HEK293 (cell line): ENCODE measurements at regions not wholly inside any gene's neighbourhood (a gene's known extent, or its start where the extent isn't known, plus 50 kb on each side); places are given as distances from the start of the nearest gene placed in this dataset.

ENCODE experiments used
- CTCF ChIA-PET: fragments of 350-600 bp; formaldehyde crosslinking; extraction: SDS; loops from one replicate; lab custom pipeline; 2021; ENCODE audit warnings: antibody characterized with exemption; lab: Yijun Ruan, JAX
- POLR2A ChIA-PET: fragments of 300-600 bp; formaldehyde crosslinking; extraction: SDS; loops from one replicate; lab custom pipeline; 2020; ENCODE audit warnings: antibody characterized with exemption, inconsistent platforms; lab: Yijun Ruan, JAX
- H3K27ac ChIP-seq: fragments of 200-500 bp; sonication (Bioruptor generic); 2 replicates; pipeline ENCODE4 v1.5.1; 2014; ENCODE audit warnings: low read depth, low read length, control low read depth, inconsistent platforms; ENCODE audit errors: extremely low read depth
- H3K36me3 ChIP-seq, 2 experiments: fragments of 200-500 bp in 1 of 2; sonication (Bioruptor generic) in 1 of 2; 1 replicate in 1 of 2; 2 replicates in 1 of 2; pipeline ENCODE4 v1.5.1; 2014 to 2017; ENCODE audit warnings: inconsistent platforms in 2 of 2, low read length in 2 of 2; ENCODE audit not compliant: control insufficient read depth in 2 of 2, insufficient read depth in 1 of 2
- H3K4me1 ChIP-seq: fragments of 200-500 bp; sonication (Bioruptor generic); 2 replicates; pipeline ENCODE4 v1.5.1; 2014; ENCODE audit warnings: mild to moderate bottlenecking, low read length, inconsistent platforms; ENCODE audit not compliant: control insufficient read depth, insufficient read depth
- H3K4me3 ChIP-seq: 2 replicates; pipeline ENCODE4 v1.5.1; 2011; ENCODE audit warnings: low read depth, mild to moderate bottlenecking, control low read depth, low read length, moderate library complexity
- H3K9me3 ChIP-seq: fragments of 200-500 bp; sonication (Bioruptor generic); 2 replicates; pipeline ENCODE4 v1.5.1; 2014; ENCODE audit warnings: low read depth, low read length, inconsistent platforms; ENCODE audit not compliant: control insufficient read depth, insufficient read depth
- BCL11B ChIP-seq: fragments of 450-650 bp; formaldehyde crosslinking; IDR thresholded peaks from 2 replicates; pipeline ENCODE4 v1.5.1; 2016; ENCODE audit warnings: low read depth, missing biosample characterization, missing genetic modification characterization
- GLIS2 ChIP-seq: fragments of 450-650 bp; formaldehyde crosslinking; IDR thresholded peaks from 2 replicates; pipeline ENCODE4 v1.5.1; 2016; ENCODE audit warnings: missing biosample characterization, missing genetic modification characterization
- MYNN ChIP-seq: fragments of 450-650 bp; formaldehyde crosslinking; IDR thresholded peaks from 2 replicates; pipeline ENCODE4 v1.5.1; 2016; ENCODE audit warnings: missing biosample characterization, missing genetic modification characterization, borderline replicate concordance
- OSR2 ChIP-seq: fragments of 450-650 bp; formaldehyde crosslinking; IDR thresholded peaks from 2 replicates; pipeline ENCODE4 v1.5.1; 2016; ENCODE audit warnings: missing biosample characterization, missing genetic modification characterization
- ZNF112 ChIP-seq: fragments of 450-650 bp; formaldehyde crosslinking; IDR thresholded peaks from 2 replicates; pipeline ENCODE4 v1.5.0; 2017; ENCODE audit warnings: missing biosample characterization, missing genetic modification characterization
- ZNF133 ChIP-seq: fragments of 450-650 bp; formaldehyde crosslinking; IDR thresholded peaks from 2 replicates; pipeline ENCODE4 v1.5.1; 2016; ENCODE audit warnings: missing biosample characterization, missing genetic modification characterization
- ZNF138 ChIP-seq: fragments of 450-650 bp; formaldehyde crosslinking; IDR thresholded peaks from 2 replicates; pipeline ENCODE4 v1.5.1; 2016; ENCODE audit warnings: missing biosample characterization, missing genetic modification characterization, borderline replicate concordance
- ZNF223 ChIP-seq: fragments of 450-650 bp; formaldehyde crosslinking; IDR thresholded peaks from 2 replicates; pipeline ENCODE4 v1.5.1; 2016; ENCODE audit warnings: missing biosample characterization, missing genetic modification characterization
- ZNF24 ChIP-seq: fragments of 450-650 bp; formaldehyde crosslinking; IDR thresholded peaks from 2 replicates; pipeline ENCODE4 v1.5.1; 2016; ENCODE audit warnings: missing biosample characterization, missing genetic modification characterization
- ZNF350 ChIP-seq: fragments of 450-650 bp; formaldehyde crosslinking; IDR thresholded peaks from 2 replicates; pipeline ENCODE4 v1.5.0; 2017; ENCODE audit warnings: missing biosample characterization, mild to moderate bottlenecking, missing genetic modification characterization
- ZNF391 ChIP-seq: fragments of 450-650 bp; formaldehyde crosslinking; IDR thresholded peaks from 2 replicates; pipeline ENCODE4 v1.5.1; 2016; ENCODE audit warnings: low read depth, missing biosample characterization, missing genetic modification characterization, borderline replicate concordance
- ZNF394 ChIP-seq: fragments of 450-650 bp; formaldehyde crosslinking; IDR thresholded peaks from 2 replicates; pipeline ENCODE4 v1.5.1; 2016; ENCODE audit warnings: missing biosample characterization, missing genetic modification characterization, mild to moderate bottlenecking, moderate library complexity, borderline replicate concordance
- ZNF558 ChIP-seq: fragments of 450-650 bp; formaldehyde crosslinking; IDR thresholded peaks from 2 replicates; pipeline ENCODE4 v1.5.1; 2016; ENCODE audit warnings: missing biosample characterization, missing genetic modification characterization
- ZNF561 ChIP-seq: fragments of 450-650 bp; IDR thresholded peaks from 2 replicates; pipeline ENCODE4 v1.5.1; 2018; ENCODE audit warnings: missing biosample characterization, missing genetic modification characterization, borderline replicate concordance
- ZNF621 ChIP-seq: fragments of 450-650 bp; formaldehyde crosslinking; IDR thresholded peaks from 2 replicates; pipeline ENCODE4 v1.5.1; 2017; ENCODE audit warnings: missing biosample characterization, missing genetic modification characterization
- ZNF791 ChIP-seq: fragments of 450-650 bp; formaldehyde crosslinking; IDR thresholded peaks from 2 replicates; pipeline ENCODE4 v1.5.1; 2016; ENCODE audit warnings: missing biosample characterization, missing genetic modification characterization
- TF ChIP-seq, protein P1 (sequence below): fragments of 450-650 bp; formaldehyde crosslinking; IDR thresholded peaks from 2 replicates; pipeline ENCODE4 v1.5.1; 2017; ENCODE audit warnings: missing biosample characterization, missing genetic modification characterization
- TF ChIP-seq, protein P2 (sequence below): fragments of 450-650 bp; formaldehyde crosslinking; IDR thresholded peaks from 2 replicates; pipeline ENCODE4 v1.5.1; 2016; ENCODE audit warnings: missing biosample characterization, missing genetic modification characterization
- TF ChIP-seq, protein P3 (sequence below): fragments of 450-650 bp; formaldehyde crosslinking; IDR thresholded peaks from 2 replicates; pipeline ENCODE4 v1.5.1; 2017; ENCODE audit warnings: missing biosample characterization, missing genetic modification characterization
- TF ChIP-seq, protein P4 (sequence below): fragments of 450-650 bp; formaldehyde crosslinking; IDR thresholded peaks from 2 replicates; pipeline ENCODE4 v1.5.1; 2016; ENCODE audit warnings: missing biosample characterization, missing genetic modification characterization
- TF ChIP-seq, protein P5 (sequence below): fragments of 450-650 bp; formaldehyde crosslinking; IDR thresholded peaks from 2 replicates; pipeline ENCODE4 v1.5.1; 2016; ENCODE audit warnings: missing biosample characterization, missing genetic modification characterization

DNA sequence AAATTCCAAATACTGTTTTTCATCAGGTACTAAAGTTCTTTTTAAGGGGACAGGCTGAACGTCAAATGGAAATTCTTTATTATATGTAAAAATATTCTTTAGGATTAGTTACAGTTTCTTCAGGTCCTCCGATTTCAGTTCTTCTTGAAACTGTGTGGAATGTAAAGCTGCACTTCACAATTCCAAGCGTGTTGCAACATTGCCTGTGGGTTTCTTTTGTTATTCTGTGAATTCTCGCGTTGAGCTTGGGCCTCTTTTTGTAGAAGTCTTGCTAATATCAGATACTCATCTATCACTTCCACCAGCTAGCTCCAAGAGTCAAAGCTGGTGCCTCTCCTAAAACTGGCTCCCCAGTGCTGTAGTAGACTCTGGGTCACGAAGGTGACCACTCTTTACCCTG is 642.6 kb downstream of the METTL4 start:
- no peaks in the 10 kb centered on the region for H3K4me1 ChIP-seq
- H3K9me3 ChIP-seq = no peaks in the 10 kb centered on the region
- ChIA-PET POLR2A (no interaction called here), CTCF (no interaction called here)
- no peaks in the 10 kb centered on the region for H3K36me3 ChIP-seq
- H3K4me3 ChIP-seq = no peak overlapping the region
- TF ChIP-seq ZNF24 (tag by site-specific recombination) = no peak
- TF ChIP-seq BCL11B (tag by site-specific recombination) = no peak
- no peak overlapping the region for H3K27ac ChIP-seq

DNA sequence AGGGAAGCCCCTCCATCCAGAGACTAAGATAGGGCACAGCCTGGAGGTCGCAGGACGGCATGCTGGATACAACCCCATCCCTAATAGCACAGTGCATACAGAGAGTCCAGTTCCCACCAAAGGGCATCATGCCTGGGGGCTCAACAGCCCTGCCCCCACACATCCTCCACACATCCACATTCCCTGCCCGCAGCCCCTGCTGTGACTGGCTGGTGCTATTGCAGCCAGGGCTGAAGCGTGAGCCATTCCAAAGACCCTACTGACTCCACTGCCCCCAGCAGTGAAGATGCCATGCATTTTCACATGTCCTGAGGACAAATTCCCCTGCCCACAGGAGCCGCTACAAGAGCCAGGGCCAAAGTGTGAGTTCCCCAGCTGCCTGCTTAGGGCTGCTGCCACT is 641.6 kb downstream of the METTL4 start:
- ChIA-PET CTCF (no interaction called here), POLR2A (no interaction called here)
- H3K27ac ChIP-seq = no peak overlapping the region
- H3K4me3 ChIP-seq = no peak overlapping the region
- TF ChIP-seq, protein P1, sequence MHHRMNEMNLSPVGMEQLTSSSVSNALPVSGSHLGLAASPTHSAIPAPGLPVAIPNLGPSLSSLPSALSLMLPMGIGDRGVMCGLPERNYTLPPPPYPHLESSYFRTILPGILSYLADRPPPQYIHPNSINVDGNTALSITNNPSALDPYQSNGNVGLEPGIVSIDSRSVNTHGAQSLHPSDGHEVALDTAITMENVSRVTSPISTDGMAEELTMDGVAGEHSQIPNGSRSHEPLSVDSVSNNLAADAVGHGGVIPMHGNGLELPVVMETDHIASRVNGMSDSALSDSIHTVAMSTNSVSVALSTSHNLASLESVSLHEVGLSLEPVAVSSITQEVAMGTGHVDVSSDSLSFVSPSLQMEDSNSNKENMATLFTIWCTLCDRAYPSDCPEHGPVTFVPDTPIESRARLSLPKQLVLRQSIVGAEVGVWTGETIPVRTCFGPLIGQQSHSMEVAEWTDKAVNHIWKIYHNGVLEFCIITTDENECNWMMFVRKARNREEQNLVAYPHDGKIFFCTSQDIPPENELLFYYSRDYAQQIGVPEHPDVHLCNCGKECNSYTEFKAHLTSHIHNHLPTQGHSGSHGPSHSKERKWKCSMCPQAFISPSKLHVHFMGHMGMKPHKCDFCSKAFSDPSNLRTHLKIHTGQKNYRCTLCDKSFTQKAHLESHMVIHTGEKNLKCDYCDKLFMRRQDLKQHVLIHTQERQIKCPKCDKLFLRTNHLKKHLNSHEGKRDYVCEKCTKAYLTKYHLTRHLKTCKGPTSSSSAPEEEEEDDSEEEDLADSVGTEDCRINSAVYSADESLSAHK (tag by site-specific recombination) = no peak
- no peak for TF ChIP-seq ZNF391
- TF ChIP-seq ZNF621 (tag by site-specific recombination) = no peak
- TF ChIP-seq, protein P2, sequence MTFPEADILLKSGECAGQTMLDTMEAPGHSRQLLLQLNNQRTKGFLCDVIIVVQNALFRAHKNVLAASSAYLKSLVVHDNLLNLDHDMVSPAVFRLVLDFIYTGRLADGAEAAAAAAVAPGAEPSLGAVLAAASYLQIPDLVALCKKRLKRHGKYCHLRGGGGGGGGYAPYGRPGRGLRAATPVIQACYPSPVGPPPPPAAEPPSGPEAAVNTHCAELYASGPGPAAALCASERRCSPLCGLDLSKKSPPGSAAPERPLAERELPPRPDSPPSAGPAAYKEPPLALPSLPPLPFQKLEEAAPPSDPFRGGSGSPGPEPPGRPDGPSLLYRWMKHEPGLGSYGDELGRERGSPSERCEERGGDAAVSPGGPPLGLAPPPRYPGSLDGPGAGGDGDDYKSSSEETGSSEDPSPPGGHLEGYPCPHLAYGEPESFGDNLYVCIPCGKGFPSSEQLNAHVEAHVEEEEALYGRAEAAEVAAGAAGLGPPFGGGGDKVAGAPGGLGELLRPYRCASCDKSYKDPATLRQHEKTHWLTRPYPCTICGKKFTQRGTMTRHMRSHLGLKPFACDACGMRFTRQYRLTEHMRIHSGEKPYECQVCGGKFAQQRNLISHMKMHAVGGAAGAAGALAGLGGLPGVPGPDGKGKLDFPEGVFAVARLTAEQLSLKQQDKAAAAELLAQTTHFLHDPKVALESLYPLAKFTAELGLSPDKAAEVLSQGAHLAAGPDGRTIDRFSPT (tag by site-specific recombination) = no peak
- TF ChIP-seq ZNF791 (tag by site-specific recombination) = no peak
- no peak for TF ChIP-seq ZNF112 (tag by site-specific recombination)
- TF ChIP-seq ZNF394 (tag by site-specific recombination) = no peak
- TF ChIP-seq ZNF350 (tag by site-specific recombination) = no peak
- no peak for TF ChIP-seq MYNN (tag by site-specific recombination)
- TF ChIP-seq GLIS2 (tag by site-specific recombination) = no peak
- TF ChIP-seq ZNF223 (tag by site-specific recombination) = no peak
- TF ChIP-seq, protein P3, sequence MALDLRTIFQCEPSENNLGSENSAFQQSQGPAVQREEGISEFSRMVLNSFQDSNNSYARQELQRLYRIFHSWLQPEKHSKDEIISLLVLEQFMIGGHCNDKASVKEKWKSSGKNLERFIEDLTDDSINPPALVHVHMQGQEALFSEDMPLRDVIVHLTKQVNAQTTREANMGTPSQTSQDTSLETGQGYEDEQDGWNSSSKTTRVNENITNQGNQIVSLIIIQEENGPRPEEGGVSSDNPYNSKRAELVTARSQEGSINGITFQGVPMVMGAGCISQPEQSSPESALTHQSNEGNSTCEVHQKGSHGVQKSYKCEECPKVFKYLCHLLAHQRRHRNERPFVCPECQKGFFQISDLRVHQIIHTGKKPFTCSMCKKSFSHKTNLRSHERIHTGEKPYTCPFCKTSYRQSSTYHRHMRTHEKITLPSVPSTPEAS (tag by site-specific recombination) = no peak
- TF ChIP-seq, protein P4, sequence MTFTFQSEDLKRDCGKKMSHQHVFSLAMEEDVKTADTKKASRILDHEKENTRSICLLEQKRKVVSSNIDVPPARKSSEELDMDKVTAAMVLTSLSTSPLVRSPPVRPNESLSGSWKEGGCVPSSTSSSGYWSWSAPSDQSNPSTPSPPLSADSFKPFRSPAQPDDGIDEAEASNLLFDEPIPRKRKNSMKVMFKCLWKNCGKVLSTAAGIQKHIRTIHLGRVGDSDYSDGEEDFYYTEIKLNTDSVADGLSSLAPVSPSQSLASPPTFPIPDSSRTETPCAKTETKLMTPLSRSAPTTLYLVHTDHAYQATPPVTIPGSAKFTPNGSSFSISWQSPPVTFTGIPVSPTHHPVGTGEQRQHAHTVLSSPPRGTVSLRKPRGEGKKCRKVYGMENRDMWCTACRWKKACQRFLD (tag by site-specific recombination) = no peak
- TF ChIP-seq ZNF558 (tag by site-specific recombination) = no peak
- TF ChIP-seq, protein P5, sequence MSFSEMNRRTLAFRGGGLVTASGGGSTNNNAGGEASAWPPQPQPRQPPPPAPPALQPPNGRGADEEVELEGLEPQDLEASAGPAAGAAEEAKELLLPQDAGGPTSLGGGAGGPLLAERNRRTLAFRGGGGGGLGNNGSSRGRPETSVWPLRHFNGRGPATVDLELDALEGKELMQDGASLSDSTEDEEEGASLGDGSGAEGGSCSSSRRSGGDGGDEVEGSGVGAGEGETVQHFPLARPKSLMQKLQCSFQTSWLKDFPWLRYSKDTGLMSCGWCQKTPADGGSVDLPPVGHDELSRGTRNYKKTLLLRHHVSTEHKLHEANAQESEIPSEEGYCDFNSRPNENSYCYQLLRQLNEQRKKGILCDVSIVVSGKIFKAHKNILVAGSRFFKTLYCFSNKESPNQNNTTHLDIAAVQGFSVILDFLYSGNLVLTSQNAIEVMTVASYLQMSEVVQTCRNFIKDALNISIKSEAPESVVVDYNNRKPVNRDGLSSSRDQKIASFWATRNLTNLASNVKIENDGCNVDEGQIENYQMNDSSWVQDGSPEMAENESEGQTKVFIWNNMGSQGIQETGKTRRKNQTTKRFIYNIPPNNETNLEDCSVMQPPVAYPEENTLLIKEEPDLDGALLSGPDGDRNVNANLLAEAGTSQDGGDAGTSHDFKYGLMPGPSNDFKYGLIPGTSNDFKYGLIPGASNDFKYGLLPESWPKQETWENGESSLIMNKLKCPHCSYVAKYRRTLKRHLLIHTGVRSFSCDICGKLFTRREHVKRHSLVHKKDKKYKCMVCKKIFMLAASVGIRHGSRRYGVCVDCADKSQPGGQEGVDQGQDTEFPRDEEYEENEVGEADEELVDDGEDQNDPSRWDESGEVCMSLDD (tag by site-specific recombination) = no peak
- no peak for TF ChIP-seq OSR2 (tag by site-specific recombination)
- TF ChIP-seq ZNF138 (tag by site-specific recombination) = no peak
- no peak for TF ChIP-seq ZNF561 (tag by site-specific recombination)
- no peak for TF ChIP-seq ZNF133 (tag by site-specific recombination)
- H3K9me3 ChIP-seq = no peaks in the 10 kb centered on the region
- H3K4me1 ChIP-seq = no peaks in the 10 kb centered on the region
- H3K36me3 ChIP-seq = no peaks in the 10 kb centered on the region
